ENCODE measurements at regions not wholly inside any gene's neighbourhood (a gene's known extent, or its start where the extent isn't known, plus 50 kb on each side); places are given as distances from the start of the nearest gene placed in this dataset.
"Not testable (repeated sequence)": the region's sequence is repeated elsewhere in the genome, so short reads cannot be mapped to it uniquely, and the experiment has no call there.

DNA sequence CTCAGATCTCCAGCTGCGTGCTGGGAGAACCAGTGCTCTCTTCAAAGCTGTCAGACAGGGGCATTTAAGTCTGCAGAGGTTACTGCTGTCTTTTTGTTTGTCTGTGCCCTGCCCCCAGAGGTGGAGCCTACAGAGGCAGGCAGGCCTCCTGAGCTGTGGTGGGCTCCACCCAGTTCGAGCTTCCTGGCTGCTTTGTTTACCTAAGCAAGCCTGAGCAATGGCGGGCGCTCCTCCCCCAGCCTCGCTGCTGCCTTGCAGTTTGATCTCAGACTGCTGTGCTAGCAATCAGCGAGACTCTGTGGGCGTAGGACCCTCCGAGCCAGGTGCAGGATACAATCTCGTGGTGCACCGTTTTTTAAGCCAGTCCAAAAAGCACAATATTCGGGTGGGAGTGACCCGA, 864.4 kb downstream of the GBE1 start:
- TF ChIP-seq, protein P1, sequence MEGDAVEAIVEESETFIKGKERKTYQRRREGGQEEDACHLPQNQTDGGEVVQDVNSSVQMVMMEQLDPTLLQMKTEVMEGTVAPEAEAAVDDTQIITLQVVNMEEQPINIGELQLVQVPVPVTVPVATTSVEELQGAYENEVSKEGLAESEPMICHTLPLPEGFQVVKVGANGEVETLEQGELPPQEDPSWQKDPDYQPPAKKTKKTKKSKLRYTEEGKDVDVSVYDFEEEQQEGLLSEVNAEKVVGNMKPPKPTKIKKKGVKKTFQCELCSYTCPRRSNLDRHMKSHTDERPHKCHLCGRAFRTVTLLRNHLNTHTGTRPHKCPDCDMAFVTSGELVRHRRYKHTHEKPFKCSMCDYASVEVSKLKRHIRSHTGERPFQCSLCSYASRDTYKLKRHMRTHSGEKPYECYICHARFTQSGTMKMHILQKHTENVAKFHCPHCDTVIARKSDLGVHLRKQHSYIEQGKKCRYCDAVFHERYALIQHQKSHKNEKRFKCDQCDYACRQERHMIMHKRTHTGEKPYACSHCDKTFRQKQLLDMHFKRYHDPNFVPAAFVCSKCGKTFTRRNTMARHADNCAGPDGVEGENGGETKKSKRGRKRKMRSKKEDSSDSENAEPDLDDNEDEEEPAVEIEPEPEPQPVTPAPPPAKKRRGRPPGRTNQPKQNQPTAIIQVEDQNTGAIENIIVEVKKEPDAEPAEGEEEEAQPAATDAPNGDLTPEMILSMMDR (IDR thresholded peaks at IDR 0.05): not testable (repeated sequence)
- TF ChIP-seq POLR2A (IDR thresholded peaks at IDR 0.05): not testable (repeated sequence)

Data from Peyer's patch (tissue), 4 donors.